ENCODE measurements at regions not wholly inside any gene's neighbourhood (a gene's known extent, or its start where the extent isn't known, plus 50 kb on each side); places are given as distances from the start of the nearest gene placed in this dataset.
"Not testable (repeated sequence)": the region's sequence is repeated elsewhere in the genome, so short reads cannot be mapped to it uniquely, and the experiment has no call there.

DNA sequence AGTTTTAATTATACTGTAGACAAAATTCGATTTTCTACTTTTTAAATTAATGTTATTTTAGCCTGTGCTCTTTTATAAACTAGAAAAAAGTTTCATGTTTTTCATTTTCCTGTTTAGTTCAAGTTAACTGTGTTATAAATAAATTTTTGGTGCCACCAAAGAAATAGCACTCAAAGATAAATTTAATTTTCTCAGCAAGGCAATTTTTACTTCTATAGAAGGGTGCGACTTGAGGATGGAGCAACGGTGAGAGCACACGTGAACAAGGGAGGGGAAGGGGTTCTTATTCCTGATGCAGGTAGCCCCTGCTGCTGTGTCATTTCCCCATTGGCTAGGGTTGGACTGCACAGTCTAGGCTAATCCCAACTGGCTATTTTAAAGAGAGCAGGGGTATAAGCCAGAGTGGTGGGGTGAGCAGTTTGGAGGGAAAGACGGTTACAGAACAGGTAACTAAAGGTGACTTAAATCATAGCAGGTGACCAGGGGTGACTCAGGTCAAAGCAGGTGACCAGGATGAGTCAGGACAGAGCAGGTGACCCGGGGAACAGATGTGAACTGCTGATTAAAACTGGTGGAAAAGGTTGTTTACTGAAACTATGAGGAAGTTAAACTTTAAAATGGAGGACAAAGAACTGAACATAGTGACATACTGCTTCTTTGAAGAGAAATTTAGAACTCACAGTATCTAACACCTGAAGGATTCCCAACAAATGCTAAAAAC is 104.6 kb upstream of the GPBP1 start:
- no peak for DNase-seq (ENCODE audit: low spot score)

GRCh38 chr5:57072218-57072892 is 101.5 kb upstream of the GPBP1 start:
- DNase-seq (ENCODE audit: low spot score) = no peak

DNA sequence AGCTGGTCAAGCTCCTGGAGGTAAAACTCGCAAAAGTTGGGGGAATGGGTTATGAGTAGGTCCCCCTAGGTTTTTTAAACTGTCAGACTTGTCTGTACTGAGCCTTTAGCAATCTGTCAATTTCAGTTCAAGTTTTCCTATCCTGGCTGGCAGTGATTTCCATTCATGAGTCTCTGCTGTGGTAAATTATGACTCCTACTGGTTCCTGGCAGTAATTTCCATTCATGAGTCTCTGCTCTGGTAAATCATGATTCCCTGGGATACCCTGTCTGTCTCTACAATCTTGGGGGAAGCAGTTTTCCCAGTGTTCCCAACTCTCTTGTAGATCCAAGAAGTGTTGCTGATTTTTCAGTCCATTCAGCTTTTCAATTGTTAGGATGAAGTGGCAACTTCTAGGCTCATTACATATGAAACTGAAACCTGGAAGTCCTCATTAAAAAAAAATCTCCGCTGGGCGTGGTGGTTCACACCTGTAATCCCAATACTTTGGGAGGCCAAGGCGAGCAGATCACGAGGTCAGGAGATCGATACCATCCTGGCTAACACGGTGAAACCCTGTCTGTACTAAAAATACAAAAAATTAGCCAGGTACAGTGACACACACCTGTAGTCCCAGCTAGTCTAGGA is 91.3 kb upstream of the GPBP1 start:
- peak; percentile 13 for DNase-seq (ENCODE audit: low spot score)

DNA sequence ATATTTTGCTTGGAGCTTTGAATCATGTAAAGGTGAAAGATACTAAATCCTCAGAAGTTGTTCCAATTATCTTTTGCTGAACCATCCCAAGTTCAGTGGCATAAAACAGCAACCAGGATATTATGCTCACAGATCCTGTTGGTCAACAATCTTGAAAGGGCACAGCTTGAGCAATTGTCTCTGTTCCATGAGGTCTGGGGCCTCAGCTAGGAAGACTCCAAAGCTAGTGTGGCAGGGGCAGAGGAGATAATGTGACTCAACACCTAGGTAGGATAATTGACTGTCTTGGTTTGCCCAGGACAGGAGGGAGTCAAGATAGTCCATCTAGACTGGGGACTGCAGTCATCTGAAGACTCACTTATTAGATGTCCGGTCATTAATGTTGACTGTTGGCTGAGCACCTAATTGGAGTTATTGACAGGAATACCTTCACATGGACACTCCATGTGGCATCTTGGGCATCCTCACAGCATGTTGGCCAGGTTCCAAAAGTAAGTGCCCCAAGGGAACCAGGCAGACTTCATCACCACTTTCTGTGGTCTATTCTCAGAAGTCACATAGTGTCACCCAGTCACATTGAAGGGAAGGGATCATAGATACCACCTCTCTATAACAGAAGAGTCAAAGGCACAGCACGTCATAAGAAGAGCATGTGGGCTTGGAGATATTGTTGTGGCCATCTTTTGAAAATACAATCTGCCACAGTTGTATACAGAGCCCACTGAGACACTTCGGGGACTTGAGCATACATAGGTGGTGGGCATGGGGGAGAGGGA is 88.4 kb upstream of the GPBP1 start:
- DNase-seq (ENCODE audit: low spot score) = no peak

DNA sequence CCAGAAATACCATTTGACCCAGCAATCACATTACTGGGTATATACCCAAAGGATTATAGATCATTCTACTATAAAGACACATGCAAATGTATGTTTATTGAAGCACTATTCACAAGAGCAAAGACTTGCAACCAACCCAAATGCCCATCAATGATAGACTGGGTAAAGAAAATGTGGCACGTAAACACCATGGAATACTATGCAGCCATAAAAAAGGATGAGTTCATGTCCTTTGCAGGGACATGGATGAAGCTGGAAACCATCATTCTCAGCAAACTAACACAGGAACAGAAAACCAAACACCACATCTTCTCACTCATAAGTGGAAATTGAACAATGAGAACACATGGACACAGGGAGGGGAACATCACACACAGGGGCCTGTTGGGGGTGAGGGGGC is 85.9 kb upstream of the GPBP1 start:
- not testable (repeated sequence) for DNase-seq (ENCODE audit: low spot score)

DNA sequence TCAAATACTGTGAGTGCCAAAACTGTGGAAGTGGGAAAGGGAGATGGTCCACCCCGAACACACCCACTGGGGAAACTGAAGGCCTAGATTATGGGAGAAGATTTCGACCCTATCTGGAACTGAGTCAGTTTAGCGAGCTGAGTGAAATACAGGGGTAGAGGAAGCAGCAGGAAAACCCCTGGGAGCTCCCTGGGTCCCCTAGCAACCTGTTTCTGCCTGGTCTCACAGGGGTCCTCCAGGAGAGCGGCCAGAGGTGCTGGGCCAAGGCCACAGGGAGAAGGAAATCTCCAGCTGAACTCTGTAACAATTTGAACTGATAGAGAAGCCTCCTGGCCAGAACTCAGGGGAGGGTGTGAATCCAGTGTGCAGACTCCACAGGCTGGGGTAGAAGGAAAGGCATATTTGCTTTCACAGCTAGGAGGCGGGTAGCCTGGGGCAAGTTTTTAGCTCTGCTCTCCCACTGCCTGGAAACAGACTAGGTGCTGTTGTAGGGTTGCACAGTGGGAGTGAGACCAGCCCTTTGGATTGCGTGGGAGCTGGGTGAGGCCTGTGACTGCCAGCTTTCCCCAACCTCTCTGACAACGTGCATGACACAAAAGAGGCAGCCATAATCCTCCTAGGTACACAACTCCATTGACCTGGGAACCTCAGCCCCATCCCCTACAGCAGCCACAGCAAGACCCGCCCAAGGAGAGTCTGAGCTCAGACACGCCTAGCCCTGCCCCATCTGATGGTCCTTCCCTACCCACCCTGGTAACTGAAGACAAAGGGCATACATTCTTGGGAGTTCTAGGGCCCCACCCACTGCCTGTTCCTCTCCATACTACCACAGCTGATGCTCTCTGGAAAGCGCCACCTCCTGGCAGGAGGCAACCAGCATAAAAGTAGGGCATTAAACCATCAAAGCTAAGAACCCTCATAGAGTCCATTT is 78.8 kb upstream of the GPBP1 start:
- no peak for DNase-seq (ENCODE audit: low spot score)

DNA sequence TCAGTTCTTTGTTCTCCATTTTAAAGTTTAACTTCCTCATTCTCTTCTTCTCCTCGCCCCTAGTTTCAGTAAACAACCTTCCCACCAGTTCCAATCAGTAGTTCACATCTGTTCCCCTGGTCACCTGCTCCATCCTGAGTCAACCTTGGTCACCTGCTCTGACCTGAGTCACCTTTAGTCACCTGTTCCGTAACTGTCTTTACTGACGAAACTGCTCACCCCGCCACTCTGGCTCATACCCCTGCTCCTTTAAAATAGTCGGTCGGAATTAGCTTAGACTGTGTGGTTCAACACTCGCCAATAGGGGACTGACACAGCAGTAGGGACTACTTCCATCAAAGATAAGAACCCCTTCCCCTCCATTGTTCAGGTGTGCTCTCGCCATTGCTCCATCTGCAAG is 76.3 kb upstream of the GPBP1 start:
- DNase-seq (ENCODE audit: low spot score) = no peak

GRCh38 chr5:57102189-57102904 is 71.5 kb upstream of the GPBP1 start:
- DNase-seq (ENCODE audit: low spot score) = no peak

GRCh38 chr5:57102905-57103255 is 71.0 kb upstream of the GPBP1 start:
- no peak for DNase-seq (ENCODE audit: low spot score)

DNA sequence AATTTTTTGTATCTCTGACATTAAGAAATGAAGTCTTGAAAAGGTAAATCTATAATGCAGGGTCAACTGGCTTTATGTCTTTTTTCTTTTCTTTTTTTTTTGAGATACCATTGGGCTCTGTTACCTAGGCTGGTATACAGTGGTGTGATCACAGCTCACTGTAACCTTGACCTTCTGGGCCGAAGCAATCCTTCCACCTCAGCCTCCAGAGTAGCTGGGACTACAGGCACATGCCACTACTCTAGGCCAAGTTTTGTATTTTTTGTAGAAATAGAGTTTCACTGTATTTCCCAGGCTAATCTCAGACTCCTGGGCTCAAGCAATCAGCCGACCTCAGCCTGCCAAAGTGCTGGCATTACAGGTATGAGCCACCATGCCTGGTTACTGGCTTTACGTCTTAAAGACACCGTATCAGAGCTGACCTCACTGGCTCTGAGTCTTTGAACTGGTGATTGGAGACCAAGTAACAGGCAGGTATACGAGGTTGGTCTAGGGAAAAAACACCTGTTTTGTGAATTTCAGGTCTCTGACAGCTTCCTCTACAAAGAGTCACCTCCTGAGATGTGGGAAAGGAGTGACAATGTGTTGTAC is 70.4 kb upstream of the GPBP1 start:
- no peak for DNase-seq (ENCODE audit: low spot score)

DNA sequence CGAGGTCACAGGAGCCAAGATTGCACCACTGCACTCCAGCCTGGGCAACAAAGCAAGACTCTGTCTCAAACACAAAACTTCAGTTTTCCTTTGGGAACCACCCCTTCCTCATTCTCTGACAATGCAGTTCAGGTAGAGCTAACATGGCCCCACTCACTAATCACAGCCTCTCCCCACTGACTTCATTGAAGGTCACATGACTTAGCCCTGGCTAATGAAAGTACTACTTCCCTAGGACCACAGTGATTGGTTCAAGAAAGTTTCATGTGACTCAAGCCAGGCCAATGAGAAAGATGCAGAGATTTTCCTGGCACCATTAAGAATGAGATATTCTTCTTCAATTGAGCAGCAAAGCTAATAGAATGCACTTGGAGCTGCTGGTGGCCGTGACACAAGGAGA is 67.2 kb upstream of the GPBP1 start:
- no peak for DNase-seq (ENCODE audit: low spot score)

GRCh38 chr5:57111993-57112392 is 61.9 kb upstream of the GPBP1 start:
- DNase-seq (ENCODE audit: low spot score) = no peak

DNA sequence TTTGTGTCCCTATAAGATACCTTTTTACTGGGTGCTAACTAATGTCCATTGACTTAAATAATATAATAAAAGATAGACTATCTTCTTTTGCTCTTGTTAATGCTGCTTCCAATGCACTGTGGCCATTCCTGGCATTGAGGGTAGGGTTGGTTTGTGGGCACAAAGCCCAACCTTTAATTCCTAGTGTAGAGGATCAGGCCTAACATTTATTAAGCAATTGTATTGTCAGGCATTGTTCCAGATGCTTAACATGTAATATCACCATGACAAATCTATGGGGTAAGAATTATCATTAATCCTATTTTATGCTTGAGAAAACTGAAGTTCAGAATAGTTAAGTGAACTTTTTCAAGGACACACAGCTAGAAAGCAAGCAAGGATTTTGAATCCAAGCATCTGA is 60.4 kb upstream of the GPBP1 start:
- DNase-seq (ENCODE audit: low spot score) = no peak

GRCh38 chr5:57117596-57117995 is 56.3 kb upstream of the GPBP1 start:
- no peak for DNase-seq (ENCODE audit: low spot score)

GRCh38 chr5:57119031-57119430 is 54.8 kb upstream of the GPBP1 start:
- no peak for DNase-seq (ENCODE audit: low spot score)

GRCh38 chr5:57124014-57124413 is 49.8 kb upstream of the GPBP1 start:
- no peak for DNase-seq (ENCODE audit: low spot score)

All from hepatic stellate cell (primary cell).